Gastrocnemius medialis (tissue), 4 donors: ENCODE measurements at regions not wholly inside any gene's neighbourhood (a gene's known extent, or its start where the extent isn't known, plus 50 kb on each side); places are given as distances from the start of the nearest gene placed in this dataset.
"Not testable (repeated sequence)": the region's sequence is repeated elsewhere in the genome, so short reads cannot be mapped to it uniquely, and the experiment has no call there.

Experiments used
- ATAC-seq, 2 donors: fragments of 150-250 bp; one replicate each; pipeline ENCODE4 v1.9.1; 2016
- DNase-seq, 2 donors: peaks; one replicate each; pipeline ENCODE4 v3.0.0-alpha.2; 2019
- H3K27ac ChIP-seq, 4 donors: fragments of 200-600 bp; sonication (generic); 1 replicate in 1 of 4; 2 replicates in 3 of 4; pipeline ENCODE4 v1.5.1; 2016 to 2018; ENCODE audit warnings: mild to moderate bottlenecking in 2 of 4, moderate library complexity in 1 of 4
- H3K27me3 ChIP-seq, 3 donors: fragments of 200-600 bp; sonication (generic) in 2 of 3; 1 replicate in 1 of 3; 2 replicates in 2 of 3; pipeline versions ENCODE4 v1.5.1 to v1.6.0; 2016 to 2019; ENCODE audit warnings: mild to moderate bottlenecking in 1 of 3, moderate library complexity in 1 of 3
- H3K36me3 ChIP-seq, 2 donors: fragments of 200-600 bp; sonication (generic) in 1 of 2; one replicate each; pipeline ENCODE4 v1.5.1; 2017 to 2018
- H3K4me1 ChIP-seq, 2 donors: fragments of 200-600 bp; sonication (generic) in 1 of 2; one replicate each; pipeline ENCODE4 v1.5.1; 2016 to 2017; ENCODE audit warnings: mild to moderate bottlenecking in 2 of 2
- H3K4me3 ChIP-seq, 4 donors: fragments of 200-600 bp; sonication (generic) in 3 of 4; 1 replicate in 1 of 4; 2 replicates in 3 of 4; pipeline ENCODE4 v1.5.1; 2016 to 2019; ENCODE audit warnings: mild to moderate bottlenecking in 2 of 4
- H3K9me3 ChIP-seq, 3 donors: fragments of 200-600 bp; sonication (generic) in 2 of 3; 1 replicate in 1 of 3; 2 replicates in 2 of 3; pipeline ENCODE4 v1.5.1; 2016 to 2019
- CTCF ChIP-seq, 5 experiments: fragments of 450-650 bp in 3 of 5; fragments of 200-600 bp in 2 of 5; sonication (generic) in 2 of 5; IDR thresholded peaks in 4 of 5; conservative IDR thresholded peaks in 1 of 5; 1 replicate in 4 of 5; 2 replicates in 1 of 5; pipeline ENCODE4 v1.5.1; 2016 to 2019; ENCODE audit warnings: antibody characterized with exemption in 5 of 5, mild to moderate bottlenecking in 3 of 5, moderate library complexity in 3 of 5
- POLR2A ChIP-seq, 2 donors: fragments of 450-650 bp; IDR thresholded peaks; one replicate each; pipeline ENCODE4 v1.6.1; 2017; ENCODE audit warnings: antibody characterized with exemption in 2 of 2, mild to moderate bottlenecking in 2 of 2, moderate library complexity in 2 of 2
- in situ Hi-C, 4 donors: fragments of 200-750 bp; cut with MboI; loops; one replicate each; pipeline versions ENCODE4 v1.15.0 to v1.8.0; 2017; ENCODE audit warnings: low sequenced_read_pairs in 4 of 4
- intact Hi-C: fragments of 100-400 bp; cut with DNase I; formaldehyde crosslinking; loops from one replicate; pipeline ENCODE4 v1.15.1; 2023; ENCODE audit warnings: low total_unique reads

DNA sequence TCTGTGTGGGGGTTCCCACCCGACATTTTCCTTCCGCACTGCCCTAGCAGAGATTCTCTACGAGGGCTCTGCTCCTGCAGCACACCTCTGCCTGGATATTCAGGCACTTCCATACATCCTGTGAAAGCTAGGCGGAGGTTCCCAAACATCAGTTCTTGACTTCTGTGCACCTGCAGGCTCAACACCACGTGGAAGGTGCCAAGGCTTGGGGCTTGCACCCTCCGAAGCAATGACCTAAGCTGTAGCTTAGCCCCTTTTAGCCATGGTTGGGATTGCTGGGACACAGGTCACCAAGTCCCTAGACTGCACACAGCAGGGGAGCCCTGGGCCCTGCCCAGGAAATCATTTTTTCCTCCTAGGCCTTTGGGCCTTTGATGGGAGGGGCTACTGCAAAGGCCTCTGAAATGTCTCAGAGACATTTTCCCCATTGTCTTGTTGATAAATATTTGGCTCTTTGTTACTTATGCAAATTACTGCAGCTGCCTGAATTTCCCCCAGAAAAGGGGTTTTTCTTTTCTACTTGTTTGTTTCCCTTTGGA is 1004.8 kb downstream of the OLFM4 start:
- no peaks in the 10 kb centered on the region for H3K9me3 ChIP-seq
- H3K27ac ChIP-seq: no peak overlapping the region
- no peaks in the 10 kb centered on the region for H3K27me3 ChIP-seq
- in situ Hi-C loops (no loop called here), intact Hi-C loops (no loop called here)
- ATAC-seq (no peak), DNase-seq (no peak)
- H3K36me3 ChIP-seq: no peaks in the 10 kb centered on the region
- H3K4me1 ChIP-seq: no peaks in the 10 kb centered on the region
- no peak overlapping the region for H3K4me3 ChIP-seq
- no peak for TF ChIP-seq CTCF (IDR thresholded peaks at IDR 0.05 in 4 of 5, conservative IDR thresholded peaks at IDR 0.05 in 1 of 5)
- TF ChIP-seq POLR2A (IDR thresholded peaks at IDR 0.05): no peak

GRCh38 chr13:54034047-54034446 is 1005.4 kb downstream of the OLFM4 start:
- no peak overlapping the region for H3K4me3 ChIP-seq
- no peaks in the 10 kb centered on the region for H3K27me3 ChIP-seq
- H3K4me1 ChIP-seq: no peaks in the 10 kb centered on the region
- H3K36me3 ChIP-seq: no peaks in the 10 kb centered on the region
- DNase-seq: no peak
- H3K9me3 ChIP-seq: no peaks in the 10 kb centered on the region
- in situ Hi-C loops (no loop called here), intact Hi-C loops (no loop called here)
- H3K27ac ChIP-seq: no peak overlapping the region
- ATAC-seq: no peak
- no peak for TF ChIP-seq CTCF (IDR thresholded peaks at IDR 0.05 in 4 of 5, conservative IDR thresholded peaks at IDR 0.05 in 1 of 5)
- TF ChIP-seq POLR2A (IDR thresholded peaks at IDR 0.05): no peak

DNA sequence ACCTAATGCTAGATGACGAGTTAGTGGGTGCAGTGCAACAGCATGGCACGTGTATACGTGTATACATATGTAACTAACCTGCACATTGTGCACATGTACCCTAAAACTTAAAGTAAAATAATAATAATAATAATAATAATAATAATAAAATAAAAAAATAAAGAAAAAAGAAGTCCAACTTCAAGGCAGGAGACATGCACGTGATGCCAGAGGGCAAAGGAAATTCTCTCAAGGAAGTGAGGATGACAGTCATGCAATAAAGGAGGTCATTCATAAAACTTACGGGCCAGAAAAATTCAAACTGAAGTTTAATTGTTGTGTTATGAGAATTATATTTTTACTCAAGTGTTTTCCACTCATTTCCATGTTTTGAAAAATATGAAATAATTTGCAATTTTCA is 1028.8 kb downstream of the OLFM4 start:
- H3K4me1 ChIP-seq, H3K27me3 ChIP-seq, H3K27ac ChIP-seq, intact Hi-C loops, H3K9me3 ChIP-seq, H3K4me3 ChIP-seq, in situ Hi-C loops, ATAC-seq, DNase-seq, H3K36me3 ChIP-seq: not testable (repeated sequence)

GRCh38 chr13:54069958-54070357 is 1041.3 kb downstream of the OLFM4 start:
- H3K27me3 ChIP-seq, H3K4me3 ChIP-seq, H3K36me3 ChIP-seq, ATAC-seq, in situ Hi-C loops, H3K4me1 ChIP-seq, H3K9me3 ChIP-seq, H3K27ac ChIP-seq, DNase-seq: not testable (repeated sequence)
- intact Hi-C loops: loop anchor here (10.0 kb wide), 1 partner anchor 885 kb away; no protein-coding TSS in a partner anchor

- TF ChIP-seq POLR2A (IDR thresholded peaks at IDR 0.05) (no peak), CTCF (IDR thresholded peaks at IDR 0.05 in 4 of 5, conservative IDR thresholded peaks at IDR 0.05 in 1 of 5) (no peak)
- no peak overlapping the region for H3K27ac ChIP-seq
- no peaks in the 10 kb centered on the region for H3K9me3 ChIP-seq
- no peaks in the 10 kb centered on the region for H3K27me3 ChIP-seq
- no peaks in the 10 kb centered on the region for H3K36me3 ChIP-seq
- H3K4me1 ChIP-seq: no peaks in the 10 kb centered on the region
- intact Hi-C loops: loop anchor here (10.0 kb wide), 1 partner anchor 893 kb away; no protein-coding TSS in a partner anchor
- H3K4me3 ChIP-seq: no peak overlapping the region
- in situ Hi-C loops: no loop called here
- DNase-seq (no peak), ATAC-seq (no peak)
Measured at GRCh38 chr13:54077569-54077968, 1049.0 kb downstream of the OLFM4 start.

GRCh38 chr13:54078271-54078870 is 1049.8 kb downstream of the OLFM4 start:
- intact Hi-C loops: loop anchor here (10.0 kb wide), 1 partner anchor 894 kb away; no protein-coding TSS in a partner anchor

DNA sequence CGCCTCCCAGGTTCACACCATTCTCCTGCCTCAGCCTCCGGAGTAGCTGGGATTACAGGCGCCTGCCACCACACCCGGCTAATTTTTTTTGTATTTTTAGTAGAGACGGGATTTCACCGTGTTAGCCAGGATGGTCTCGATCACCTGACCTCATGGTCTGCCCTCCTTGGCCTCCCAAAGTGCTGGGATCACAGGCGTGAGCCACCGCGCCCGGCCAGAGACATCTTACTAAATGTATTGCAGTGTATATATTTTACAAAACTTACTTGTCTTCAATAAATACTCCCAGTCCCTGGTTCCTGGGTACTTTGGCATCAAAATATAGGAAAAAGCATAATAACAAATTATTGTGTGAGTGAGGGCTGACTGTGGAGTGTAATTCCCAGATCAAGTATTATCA is 1053.7 kb downstream of the OLFM4 start:
- intact Hi-C loops: not testable (repeated sequence)

More at GRCh38 chr13:54078271-54078870, 1049.8 kb downstream of the OLFM4 start:
- ATAC-seq (no peak), DNase-seq (no peak)
- no peaks in the 10 kb centered on the region for H3K36me3 ChIP-seq
- H3K4me3 ChIP-seq: no peak overlapping the region
- no peak overlapping the region for H3K27ac ChIP-seq
- no peaks in the 10 kb centered on the region for H3K9me3 ChIP-seq
- in situ Hi-C loops: no loop called here
- H3K27me3 ChIP-seq: no peaks in the 10 kb centered on the region
- no peaks in the 10 kb centered on the region for H3K4me1 ChIP-seq
- TF ChIP-seq CTCF (IDR thresholded peaks at IDR 0.05 in 4 of 5, conservative IDR thresholded peaks at IDR 0.05 in 1 of 5): no peak
- no peak for TF ChIP-seq POLR2A (IDR thresholded peaks at IDR 0.05)

More for the DNA sequence above, 1053.7 kb downstream of the OLFM4 start:
- H3K4me1 ChIP-seq, ATAC-seq, in situ Hi-C loops, H3K9me3 ChIP-seq, H3K36me3 ChIP-seq, H3K4me3 ChIP-seq, H3K27me3 ChIP-seq, DNase-seq, H3K27ac ChIP-seq: not testable (repeated sequence)
